HG03571 (cell line): ENCODE measurements at regions not wholly inside any gene's neighbourhood (a gene's known extent, or its start where the extent isn't known, plus 50 kb on each side); places are given as distances from the start of the nearest gene placed in this dataset.

Experiments
- ATAC-seq: cut with Tn5 transposase; IDR thresholded peaks from one replicate; pipeline ENCODE4 v1.9.1; 2021; ENCODE audit not compliant: unreplicated experiment

GRCh38 chr15:62459875-62460274, 294.8 kb upstream of the C2CD4B start:
- no peak for ATAC-seq

GRCh38 chr15:62462268-62462667, 297.2 kb upstream of the C2CD4B start:
- ATAC-seq, result no peak

- ATAC-seq, result no peak
Measured at GRCh38 chr15:62462721-62463120, 297.6 kb upstream of the C2CD4B start.

GRCh38 chr15:62464705-62465104, 299.6 kb upstream of the C2CD4B start:
- no peak for ATAC-seq

- ATAC-seq, result no peak
Measured at GRCh38 chr15:62465173-62465572, 300.1 kb upstream of the C2CD4B start.

- ATAC-seq, result no peak
Measured at GRCh38 chr15:62469478-62469873, 304.4 kb upstream of the C2CD4B start.

GRCh38 chr15:62469874-62470688, 305.0 kb upstream of the C2CD4B start:
- no peak for ATAC-seq

GRCh38 chr15:62472616-62473299, 307.7 kb upstream of the C2CD4B start:
- ATAC-seq, result no peak

- no peak for ATAC-seq
Measured at GRCh38 chr15:62474021-62474770, 309.1 kb upstream of the C2CD4B start.

- no peak for ATAC-seq
Measured at GRCh38 chr15:62474771-62475124, 309.7 kb upstream of the C2CD4B start.

GRCh38 chr15:62475591-62475990, 310.5 kb upstream of the C2CD4B start:
- no peak for ATAC-seq

- no peak for ATAC-seq
Measured at GRCh38 chr15:62476163-62476562, 311.1 kb upstream of the C2CD4B start.

GRCh38 chr15:62477929-62478328, 312.8 kb upstream of the C2CD4B start:
- no peak for ATAC-seq

GRCh38 chr15:62482785-62483429, 317.8 kb upstream of the C2CD4B start:
- ATAC-seq, result no peak

GRCh38 chr15:62483814-62484213, 318.7 kb upstream of the C2CD4B start:
- ATAC-seq, result no peak

GRCh38 chr15:62485170-62485720, 320.2 kb upstream of the C2CD4B start:
- ATAC-seq, result no peak

GRCh38 chr15:62486041-62486440, 321.0 kb upstream of the C2CD4B start:
- no peak for ATAC-seq

- no peak for ATAC-seq
Measured at GRCh38 chr15:62488387-62488786, 323.3 kb upstream of the C2CD4B start.

GRCh38 chr15:62491642-62492041, 326.6 kb upstream of the C2CD4B start:
- ATAC-seq, result no peak

GRCh38 chr15:62492900-62493299, 327.8 kb upstream of the C2CD4B start:
- no peak for ATAC-seq

- ATAC-seq, result no peak
Measured at GRCh38 chr15:62494197-62494596, 329.1 kb upstream of the C2CD4B start.
